IMR-90 (cell line): ENCODE measurements at regions not wholly inside any gene's neighbourhood (a gene's known extent, or its start where the extent isn't known, plus 50 kb on each side); places are given as distances from the start of the nearest gene placed in this dataset.
A peak's percentile ranks its signal among the peaks of the same experiment; 100 is the strongest.

Experiments
- ATAC-seq: fragments of 200-7000 bp; cut with Tn5 transposase; 2 replicates; pipeline ENCODE4 v1.9.1; 2020; ENCODE audit warnings: low read depth, mild to moderate bottlenecking, moderate library complexity
- BruUV-seq: library from RNA; stranded (reverse); fragments of 400-500 nt; replicated peaks from 2 replicates; lab custom pipeline; 2021; lab: Mats Ljungman, UMichigan
- CTCF ChIA-PET: fragments of 300-600 bp; formaldehyde crosslinking; extraction: SDS; loops from one replicate; lab custom pipeline; 2021; ENCODE audit warnings: antibody characterized with exemption; lab: Yijun Ruan, JAX
- POLR2A ChIA-PET: fragments of 300-600 bp; sonication (Branson Sonifier 250); formaldehyde crosslinking; loops from one replicate; lab custom pipeline; 2022; ENCODE audit warnings: antibody characterized with exemption; ENCODE audit not compliant: unreplicated experiment; lab: Charles Lee
- DNase-seq: peaks from one replicate; pipeline ENCODE4 v3.0.0; 2013
- H2AFZ ChIP-seq: replicated peaks from 2 replicates; pipeline ENCODE3; 2013; ENCODE audit warnings: low read length, mild to moderate bottlenecking; ENCODE audit not compliant: poor library complexity
- H2AK5ac ChIP-seq: 2 replicates; pipeline ENCODE4 v1.6.1; 2013; ENCODE audit warnings: low read depth, low read length, inconsistent platforms
- H2AK9ac ChIP-seq: replicated peaks from 2 replicates; pipeline ENCODE3; 2013; ENCODE audit warnings: mild to moderate bottlenecking, low read depth, low read length, moderate library complexity; ENCODE audit not compliant: poor library complexity
- H2BK120ac ChIP-seq: 2 replicates; pipeline ENCODE4 v1.6.1; 2013; ENCODE audit warnings: low read depth, low read length, inconsistent platforms
- H2BK15ac ChIP-seq: 3 replicates; pipeline ENCODE4 v1.6.1; 2013; ENCODE audit warnings: low read depth, low read length, inconsistent platforms
- H2BK20ac ChIP-seq: 2 replicates; pipeline ENCODE4 v1.6.1; 2013; ENCODE audit warnings: low read depth, mild to moderate bottlenecking, inconsistent platforms, low read length, moderate library complexity
- H2BK5ac ChIP-seq: 2 replicates; pipeline ENCODE4 v1.6.1; 2013; ENCODE audit warnings: mild to moderate bottlenecking, low read depth, low read length, inconsistent platforms; ENCODE audit not compliant: poor library complexity, severe bottlenecking
- H3K14ac ChIP-seq: replicated peaks from 2 replicates; pipeline ENCODE4 v1.6.1; 2013; ENCODE audit warnings: low read depth, low read length, inconsistent platforms
- H3K18ac ChIP-seq: 2 replicates; pipeline ENCODE4 v1.6.1; 2013; ENCODE audit warnings: low read depth, low read length, control low read depth
- H3K23ac ChIP-seq: 2 replicates; pipeline ENCODE4 v1.6.1; 2013; ENCODE audit warnings: low read depth, low read length, inconsistent platforms
- H3K27ac ChIP-seq: 2 replicates; pipeline ENCODE4 v1.5.1; 2013; ENCODE audit warnings: mild to moderate bottlenecking, control low read depth, low read length; ENCODE audit not compliant: insufficient read depth
- H3K27me3 ChIP-seq: 2 replicates; pipeline ENCODE4 v1.6.1; 2013; ENCODE audit warnings: low read length; ENCODE audit not compliant: control insufficient read depth, insufficient read depth
- H3K36me3 ChIP-seq: 2 replicates; pipeline ENCODE4 v1.6.1; 2013; ENCODE audit warnings: low read length, mixed read lengths; ENCODE audit not compliant: control insufficient read depth, insufficient read depth
- H3K4ac ChIP-seq: 2 replicates; pipeline ENCODE4 v1.6.1; 2013; ENCODE audit warnings: low read depth, low read length, inconsistent platforms
- H3K4me1 ChIP-seq: 2 replicates; pipeline ENCODE4 v1.6.1; 2013; ENCODE audit warnings: low read length, mixed read lengths; ENCODE audit not compliant: control insufficient read depth, insufficient read depth
- H3K4me2 ChIP-seq: 2 replicates; pipeline ENCODE4 v1.6.1; 2013; ENCODE audit warnings: low read depth, mild to moderate bottlenecking, control low read depth, low read length, moderate library complexity
- H3K4me3 ChIP-seq: 2 replicates; pipeline ENCODE4 v1.5.1; 2013; ENCODE audit warnings: low read depth, mild to moderate bottlenecking, control low read depth, low read length, moderate library complexity; ENCODE audit not compliant: insufficient read depth
- H3K56ac ChIP-seq: 2 replicates; pipeline ENCODE4 v1.6.1; 2013; ENCODE audit warnings: low read length, inconsistent platforms; ENCODE audit not compliant: insufficient read depth; ENCODE audit errors: extremely low read depth
- H3K79me1 ChIP-seq, 2 experiments: 2 replicates each; pipeline ENCODE4 v1.6.1; 2013; ENCODE audit warnings: low read length in 2 of 2, inconsistent platforms in 1 of 2, low read depth in 1 of 2
- H3K9ac ChIP-seq: 2 replicates; pipeline ENCODE4 v1.6.1; 2013; ENCODE audit warnings: low read depth, low read length, control low read depth
- H3K9me1 ChIP-seq: 2 replicates; pipeline ENCODE4 v1.6.1; 2013; ENCODE audit warnings: low read length, inconsistent platforms; ENCODE audit not compliant: insufficient read depth
- H3K9me3 ChIP-seq: 2 replicates; pipeline ENCODE4 v1.6.1; 2013; ENCODE audit warnings: low read length; ENCODE audit not compliant: control insufficient read depth, insufficient read depth
- H4K20me1 ChIP-seq: 2 replicates; pipeline ENCODE4 v1.6.1; 2013; ENCODE audit warnings: low read length, inconsistent platforms; ENCODE audit not compliant: insufficient read depth
- H4K5ac ChIP-seq: 2 replicates; pipeline ENCODE4 v1.6.1; 2013; ENCODE audit warnings: mild to moderate bottlenecking, low read depth, low read length, control low read depth
- H4K8ac ChIP-seq, 2 experiments: 2 replicates each; pipeline ENCODE4 v1.6.1; 2013; ENCODE audit warnings: low read depth in 2 of 2, low read length in 2 of 2, control low read depth in 1 of 2, inconsistent platforms in 1 of 2
- H4K91ac ChIP-seq: 2 replicates; pipeline ENCODE4 v1.6.1; 2013; ENCODE audit warnings: low read depth, low read length, inconsistent platforms; ENCODE audit not compliant: insufficient read depth
- ELK1 ChIP-seq: fragments of 150-350 bp; IDR thresholded peaks from 2 replicates; pipeline ENCODE4 v1.6.1; 2016; ENCODE audit warnings: low read depth, mild to moderate bottlenecking, low read length, moderate library complexity, borderline replicate concordance
- MAFK ChIP-seq: IDR thresholded peaks from 2 replicates; pipeline ENCODE4 v1.6.1; 2012; ENCODE audit warnings: low read depth, low read length, improper control_type of control experiment
- MAZ ChIP-seq: IDR thresholded peaks from 2 replicates; pipeline ENCODE4 v1.6.1; 2012; ENCODE audit warnings: low read depth, mild to moderate bottlenecking, low read length, improper control_type of control experiment, moderate library complexity, borderline replicate concordance
- NFE2L2 ChIP-seq: fragments of 150-350 bp; IDR thresholded peaks from 2 replicates; pipeline ENCODE4 v1.6.1; 2016; ENCODE audit warnings: low read depth, mild to moderate bottlenecking, low read length
- RFX5 ChIP-seq: IDR thresholded peaks from 2 replicates; pipeline ENCODE4 v1.8.0; 2012; ENCODE audit warnings: low read depth, mild to moderate bottlenecking, low read length, moderate library complexity
- USF2 ChIP-seq: fragments of 150-350 bp; IDR thresholded peaks from 2 replicates; pipeline ENCODE4 v1.6.1; 2017; ENCODE audit warnings: mild to moderate bottlenecking, antibody characterized with exemption, low read length, low read depth
- WGBS, 2 experiments: methylation state at CpG; one replicate each; pipeline versions ENCODE4 v1.1.5 to v1.1.7; 2013; ENCODE audit warnings: missing lambda C conversion rate in 2 of 2; ENCODE audit not compliant: insufficient read length in 1 of 2; ENCODE audit errors: extremely low coverage in 2 of 2; 5-methylcytosine and 5-hydroxymethylcytosine counted together
- dilution Hi-C: fragments of 300-500 bp; cut with HindIII; formaldehyde crosslinking; loops from one replicate; pipeline ENCODE4 v1.14.3; 2018; ENCODE audit warnings: low sequenced_read_pairs; ENCODE audit not compliant: unreplicated experiment
- in situ Hi-C: fragments of 300-500 bp; cut with MboI; formaldehyde crosslinking; loops from 3 replicates; pipeline ENCODE4 v1.14.3; 2019; ENCODE audit warnings: low sequenced_read_pairs, inconsistent platforms, mixed read lengths
- intact Hi-C: fragments of 100-400 bp; cut with micrococcal nuclease; formaldehyde crosslinking; loops from 2 replicates; pipeline ENCODE4 v1.10.0; 2022

- ChIA-PET CTCF (no interaction called here), POLR2A (interaction anchor here (0.6 kb wide), 1 partner anchor 96 kb away, joined by 4 read pairs; no protein-coding TSS in a partner anchor)
- Histone ChIP-seq H2AK9ac (no peak overlapping the region), H2AFZ (no peak overlapping the region), H3K9me3 (no peaks in the 10 kb centered on the region), H3K4ac (no peak overlapping the region), H2BK15ac (no peak overlapping the region), H4K5ac (no peak overlapping the region), H3K36me3 (no peaks in the 10 kb centered on the region), H2BK20ac (no peak overlapping the region), H3K9me1 (no peaks in the 10 kb centered on the region), H3K23ac (no peak overlapping the region), H4K8ac (no peak overlapping the region), H3K27ac (no peak overlapping the region), H4K91ac (no peak overlapping the region), H3K4me1 (peaks cover 2% of the 10 kb centered on the region; the same call in 1 of the 2 replicates), H3K79me1 (no peaks in the 10 kb centered on the region), H2BK120ac (no peak overlapping the region), H2BK5ac (no peak overlapping the region), H3K18ac (no peak overlapping the region), H3K4me3 (no peak overlapping the region), H3K4me2 (no peak overlapping the region), H3K14ac (no peak overlapping the region), H2AK5ac (no peak overlapping the region), H4K20me1 (no peaks in the 10 kb centered on the region), H3K9ac (no peak overlapping the region), H3K56ac (no peak overlapping the region), H3K27me3 (no peaks in the 10 kb centered on the region)
- in situ Hi-C loops, result no loop called here
- intact Hi-C loops, result no loop called here
- peak; percentile 88 for DNase-seq
- TF ChIP-seq NFE2L2 (no peak), MAFK (peak; percentile 65), USF2 (no peak), MAZ (no peak), ELK1 (no peak), RFX5 (no peak)
- no TSS peak for BruUV-seq
- dilution Hi-C loops, result no loop called here
- ATAC-seq, result peak; percentile 90
- WGBS, 2 experiments, result no CpG with 5 or more reads among the region's 3 CpGs
These were observed 565.9 kb upstream of the CCDC54 start for GRCh38 chr3:106811376-106811775.
